ENCODE measurements at regions not wholly inside any gene's neighbourhood (a gene's known extent, or its start where the extent isn't known, plus 50 kb on each side); places are given as distances from the start of the nearest gene placed in this dataset.

DNA sequence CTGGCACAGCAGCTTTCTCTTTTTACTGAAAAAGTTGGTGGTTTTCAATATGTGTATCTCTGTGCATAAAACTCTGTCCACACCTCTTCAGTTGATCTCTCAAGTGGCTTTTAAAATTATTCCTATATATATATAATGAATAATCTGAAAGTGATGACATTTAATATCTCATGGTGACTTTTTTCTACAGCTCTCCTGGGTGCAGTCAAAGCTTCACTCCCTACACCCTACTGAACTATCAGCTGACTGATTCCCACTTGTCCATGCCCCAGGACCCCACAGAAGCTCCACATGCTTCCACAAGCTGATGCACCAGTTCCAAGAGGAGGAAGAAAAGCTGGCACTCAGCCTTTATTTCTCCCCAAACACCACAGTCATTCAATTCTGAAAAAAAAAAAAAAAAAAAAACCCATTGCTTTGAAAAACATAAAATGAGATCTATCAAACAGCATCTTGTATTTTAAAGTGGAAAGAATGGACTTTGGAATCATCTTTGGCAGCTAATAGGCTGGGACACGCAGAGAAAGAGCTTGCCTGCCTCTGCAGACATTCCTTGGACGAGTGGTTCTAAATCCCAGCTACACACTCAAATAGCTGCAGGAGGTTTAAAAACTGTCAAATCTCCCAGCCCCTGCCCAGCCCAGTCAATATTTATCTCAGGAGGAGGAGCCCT lies 75.3 kb upstream of the GDF10 start:
- TF ChIP-seq, protein P1, sequence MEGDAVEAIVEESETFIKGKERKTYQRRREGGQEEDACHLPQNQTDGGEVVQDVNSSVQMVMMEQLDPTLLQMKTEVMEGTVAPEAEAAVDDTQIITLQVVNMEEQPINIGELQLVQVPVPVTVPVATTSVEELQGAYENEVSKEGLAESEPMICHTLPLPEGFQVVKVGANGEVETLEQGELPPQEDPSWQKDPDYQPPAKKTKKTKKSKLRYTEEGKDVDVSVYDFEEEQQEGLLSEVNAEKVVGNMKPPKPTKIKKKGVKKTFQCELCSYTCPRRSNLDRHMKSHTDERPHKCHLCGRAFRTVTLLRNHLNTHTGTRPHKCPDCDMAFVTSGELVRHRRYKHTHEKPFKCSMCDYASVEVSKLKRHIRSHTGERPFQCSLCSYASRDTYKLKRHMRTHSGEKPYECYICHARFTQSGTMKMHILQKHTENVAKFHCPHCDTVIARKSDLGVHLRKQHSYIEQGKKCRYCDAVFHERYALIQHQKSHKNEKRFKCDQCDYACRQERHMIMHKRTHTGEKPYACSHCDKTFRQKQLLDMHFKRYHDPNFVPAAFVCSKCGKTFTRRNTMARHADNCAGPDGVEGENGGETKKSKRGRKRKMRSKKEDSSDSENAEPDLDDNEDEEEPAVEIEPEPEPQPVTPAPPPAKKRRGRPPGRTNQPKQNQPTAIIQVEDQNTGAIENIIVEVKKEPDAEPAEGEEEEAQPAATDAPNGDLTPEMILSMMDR (optimal IDR thresholded peaks at IDR 0.05 in 1 of 3, IDR thresholded peaks at IDR 0.05 in 1 of 3, conservative IDR thresholded peaks at IDR 0.05 in 1 of 3; ENCODE audit: extremely low read depth in 1 of 3, insufficient read depth in 2 of 3, low read length in 3 of 3): no peak
- no peak for TF ChIP-seq EZH2 (IDR thresholded peaks at IDR 0.05; ENCODE audit: low read length)
